ENCODE measurements at regions not wholly inside any gene's neighbourhood (a gene's known extent, or its start where the extent isn't known, plus 50 kb on each side); places are given as distances from the start of the nearest gene placed in this dataset.

DNA sequence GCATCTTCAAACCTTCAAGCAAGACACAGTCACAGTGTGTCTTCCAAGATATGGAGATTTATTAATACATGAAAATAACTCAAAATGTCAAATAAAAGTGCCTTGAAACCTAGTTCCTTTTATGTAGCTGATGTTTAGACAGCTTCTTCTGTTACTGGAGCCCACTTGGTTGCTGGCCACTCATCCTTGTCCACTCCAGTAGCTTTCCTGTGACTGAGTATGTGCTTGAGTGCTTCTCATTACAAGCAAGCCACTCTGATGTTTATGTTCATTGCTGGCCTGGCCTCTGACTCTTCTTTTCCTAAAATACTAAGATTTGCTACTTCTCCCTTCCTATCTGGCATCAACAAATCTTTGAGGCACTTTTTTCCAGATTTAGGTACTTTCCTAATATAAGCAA lies 545.2 kb upstream of the MAN1A1 start:
- TF ChIP-seq, protein P1, sequence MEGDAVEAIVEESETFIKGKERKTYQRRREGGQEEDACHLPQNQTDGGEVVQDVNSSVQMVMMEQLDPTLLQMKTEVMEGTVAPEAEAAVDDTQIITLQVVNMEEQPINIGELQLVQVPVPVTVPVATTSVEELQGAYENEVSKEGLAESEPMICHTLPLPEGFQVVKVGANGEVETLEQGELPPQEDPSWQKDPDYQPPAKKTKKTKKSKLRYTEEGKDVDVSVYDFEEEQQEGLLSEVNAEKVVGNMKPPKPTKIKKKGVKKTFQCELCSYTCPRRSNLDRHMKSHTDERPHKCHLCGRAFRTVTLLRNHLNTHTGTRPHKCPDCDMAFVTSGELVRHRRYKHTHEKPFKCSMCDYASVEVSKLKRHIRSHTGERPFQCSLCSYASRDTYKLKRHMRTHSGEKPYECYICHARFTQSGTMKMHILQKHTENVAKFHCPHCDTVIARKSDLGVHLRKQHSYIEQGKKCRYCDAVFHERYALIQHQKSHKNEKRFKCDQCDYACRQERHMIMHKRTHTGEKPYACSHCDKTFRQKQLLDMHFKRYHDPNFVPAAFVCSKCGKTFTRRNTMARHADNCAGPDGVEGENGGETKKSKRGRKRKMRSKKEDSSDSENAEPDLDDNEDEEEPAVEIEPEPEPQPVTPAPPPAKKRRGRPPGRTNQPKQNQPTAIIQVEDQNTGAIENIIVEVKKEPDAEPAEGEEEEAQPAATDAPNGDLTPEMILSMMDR (IDR thresholded peaks at IDR 0.05) = no peak
- TF ChIP-seq POLR2A (IDR thresholded peaks at IDR 0.05) = no peak
- TF ChIP-seq EP300 (IDR thresholded peaks at IDR 0.05) = no peak

Data from tibial nerve (tissue), 4 donors.